BLaER1 (cell line): ENCODE measurements at regions not wholly inside any gene's neighbourhood (a gene's known extent, or its start where the extent isn't known, plus 50 kb on each side); places are given as distances from the start of the nearest gene placed in this dataset.

Experiments
- H3K27ac ChIP-seq: shearing (Covaris generic); formaldehyde crosslinking; 2 replicates; pipeline ENCODE4 v1.8.1; 2022
- H3K27me3 ChIP-seq: shearing (Covaris generic); formaldehyde crosslinking; 2 replicates; pipeline ENCODE4 v1.8.1; 2022
- H3K36me3 ChIP-seq: shearing (Covaris generic); formaldehyde crosslinking; 2 replicates; pipeline ENCODE4 v1.8.1; 2022
- H3K4me1 ChIP-seq: shearing (Covaris generic); formaldehyde crosslinking; 2 replicates; pipeline ENCODE4 v1.8.1; 2022
- H3K4me2 ChIP-seq: shearing (Covaris generic); formaldehyde crosslinking; 2 replicates; pipeline ENCODE4 v1.8.1; 2022
- H3K4me3 ChIP-seq: shearing (Covaris generic); formaldehyde crosslinking; 2 replicates; pipeline ENCODE4 v1.8.1; 2022
- H3K9ac ChIP-seq: shearing (Covaris generic); formaldehyde crosslinking; 2 replicates; pipeline ENCODE4 v1.8.1; 2022
- H3K9me3 ChIP-seq: shearing (Covaris generic); formaldehyde crosslinking; 2 replicates; pipeline ENCODE4 v1.8.1; 2022
- H4K20me1 ChIP-seq: shearing (Covaris generic); formaldehyde crosslinking; 2 replicates; pipeline ENCODE4 v1.8.1; 2022
- Cebpa-rat ChIP-seq: shearing (Covaris generic); IDR thresholded peaks from 2 replicates; pipeline ENCODE4 v1.8.1; 2022

- no peaks in the 10 kb centered on the region for H3K36me3 ChIP-seq
- peak overlapping the region; percentile 84 for H3K4me2 ChIP-seq
- TF ChIP-seq Cebpa-rat, result no peak
- H3K9ac ChIP-seq, result peak overlapping the region; percentile 60
- no peaks in the 10 kb centered on the region for H3K9me3 ChIP-seq
- H4K20me1 ChIP-seq, result no peaks in the 10 kb centered on the region
- H3K27ac ChIP-seq, result peak overlapping the region; percentile 85
- no peak overlapping the region for H3K4me3 ChIP-seq
- H3K27me3 ChIP-seq, result no peaks in the 10 kb centered on the region
- peaks cover 53% of the 10 kb centered on the region for H3K4me1 ChIP-seq
These were observed 325.5 kb downstream of the BCOR start for GRCh38 chrX:39772057-39772832.

DNA sequence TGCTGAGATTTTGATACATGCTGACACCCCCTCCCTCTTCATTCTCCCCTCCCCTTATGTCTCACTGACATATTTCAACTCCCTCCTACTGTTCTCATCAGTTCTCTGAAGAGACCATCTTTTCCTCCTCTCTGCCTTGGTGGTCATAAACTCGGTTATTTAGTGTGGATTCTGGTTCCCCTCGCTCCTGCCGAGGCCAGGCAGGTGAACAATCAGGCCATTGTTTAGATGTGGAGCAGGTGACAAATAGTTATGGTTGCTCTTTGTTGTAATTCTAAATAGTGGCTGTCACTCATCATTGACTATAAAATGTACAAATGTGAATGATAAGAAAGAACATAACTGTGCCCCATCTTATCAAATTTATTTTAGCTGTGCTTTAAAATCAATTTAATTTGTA, 324.6 kb downstream of the BCOR start:
- H3K9me3 ChIP-seq, result no peaks in the 10 kb centered on the region
- peak overlapping the region; percentile 85; the same call in 1 of the 2 replicates for H3K27ac ChIP-seq
- peaks cover 62% of the 10 kb centered on the region for H3K4me1 ChIP-seq
- no peak for TF ChIP-seq Cebpa-rat
- no peaks in the 10 kb centered on the region for H3K36me3 ChIP-seq
- no peaks in the 10 kb centered on the region for H3K27me3 ChIP-seq
- no peaks in the 10 kb centered on the region for H4K20me1 ChIP-seq
- no peak overlapping the region for H3K4me3 ChIP-seq
- H3K4me2 ChIP-seq, result peak overlapping the region; percentile 84; the same call in 1 of the 2 replicates
- H3K9ac ChIP-seq, result no peak overlapping the region

- Histone ChIP-seq H3K4me3 (no peak overlapping the region), H3K9ac (no peak overlapping the region), H3K27ac (no peak overlapping the region), H4K20me1 (no peaks in the 10 kb centered on the region), H3K36me3 (no peaks in the 10 kb centered on the region), H3K27me3 (no peaks in the 10 kb centered on the region), H3K4me1 (peaks cover 68% of the 10 kb centered on the region), H3K9me3 (peaks cover 4% of the 10 kb centered on the region; the same call in 1 of the 2 replicates), H3K4me2 (no peak overlapping the region)
- no peak for TF ChIP-seq Cebpa-rat
These were observed 323.6 kb downstream of the BCOR start for GRCh38 chrX:39773923-39774773.

GRCh38 chrX:39774774-39775328, 322.9 kb downstream of the BCOR start:
- H3K9me3 ChIP-seq, result peaks cover 11% of the 10 kb centered on the region
- no peak for TF ChIP-seq Cebpa-rat
- H4K20me1 ChIP-seq, result no peaks in the 10 kb centered on the region
- H3K4me2 ChIP-seq, result no peak overlapping the region
- no peaks in the 10 kb centered on the region for H3K27me3 ChIP-seq
- peaks cover 68% of the 10 kb centered on the region for H3K4me1 ChIP-seq
- H3K9ac ChIP-seq, result no peak overlapping the region
- H3K4me3 ChIP-seq, result no peak overlapping the region
- no peak overlapping the region for H3K27ac ChIP-seq
- H3K36me3 ChIP-seq, result no peaks in the 10 kb centered on the region

GRCh38 chrX:39777623-39778025, 320.1 kb downstream of the BCOR start:
- Histone ChIP-seq H3K4me2 (peak overlapping the region; percentile 47), H3K27ac (peak overlapping the region; percentile 31; the same call in 1 of the 2 replicates)
- no peak for TF ChIP-seq Cebpa-rat

GRCh38 chrX:39779952-39780783, 317.6 kb downstream of the BCOR start:
- Histone ChIP-seq H3K4me1 (peaks cover 32% of the 10 kb centered on the region), H3K4me3 (no peak overlapping the region), H4K20me1 (no peaks in the 10 kb centered on the region), H3K27ac (no peak overlapping the region), H3K9ac (no peak overlapping the region), H3K4me2 (no peak overlapping the region), H3K36me3 (no peaks in the 10 kb centered on the region), H3K27me3 (no peaks in the 10 kb centered on the region), H3K9me3 (peaks cover 17% of the 10 kb centered on the region)
- TF ChIP-seq Cebpa-rat, result no peak

More at GRCh38 chrX:39777623-39778025, 320.1 kb downstream of the BCOR start:
- H3K4me1 ChIP-seq, result peaks cover 50% of the 10 kb centered on the region
- no peak overlapping the region for H3K9ac ChIP-seq
- no peaks in the 10 kb centered on the region for H3K27me3 ChIP-seq
- H3K9me3 ChIP-seq, result peaks cover 17% of the 10 kb centered on the region
- H3K36me3 ChIP-seq, result no peaks in the 10 kb centered on the region
- H3K4me3 ChIP-seq, result no peak overlapping the region
- H4K20me1 ChIP-seq, result no peaks in the 10 kb centered on the region

GRCh38 chrX:39782276-39782675, 315.5 kb downstream of the BCOR start:
- Histone ChIP-seq H3K27me3 (no peaks in the 10 kb centered on the region), H3K4me2 (no peak overlapping the region), H3K27ac (no peak overlapping the region), H3K4me3 (no peak overlapping the region), H3K4me1 (peaks cover 15% of the 10 kb centered on the region), H3K36me3 (no peaks in the 10 kb centered on the region), H3K9me3 (peaks cover 17% of the 10 kb centered on the region), H4K20me1 (no peaks in the 10 kb centered on the region), H3K9ac (no peak overlapping the region)
- no peak for TF ChIP-seq Cebpa-rat

DNA sequence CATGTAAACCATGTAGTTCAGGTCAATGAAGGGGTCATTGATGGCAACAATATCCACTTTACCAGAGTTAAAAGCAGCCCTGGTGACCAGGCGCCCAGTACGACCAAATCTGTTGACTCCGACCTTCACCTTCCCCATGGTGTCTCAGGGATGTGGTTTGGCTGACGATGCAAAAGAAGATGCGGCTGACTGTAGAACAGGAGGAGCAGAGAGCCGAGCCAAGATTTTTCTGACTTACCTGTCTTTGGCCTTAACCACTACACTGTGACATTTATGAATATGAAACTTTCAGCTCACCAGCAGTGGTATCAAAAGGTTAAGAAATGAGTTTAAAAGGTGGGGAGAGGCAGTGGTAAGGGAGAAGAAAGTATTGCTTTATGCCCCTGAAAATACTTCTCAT, 309.8 kb downstream of the BCOR start:
- no peaks in the 10 kb centered on the region for H3K4me1 ChIP-seq
- no peak for TF ChIP-seq Cebpa-rat

GRCh38 chrX:39788521-39788920, 309.2 kb downstream of the BCOR start:
- Histone ChIP-seq H3K9me3 (0 out of 2 replicates have a peak, but pooled peaks cover 5% of the 10 kb centered on the region), H3K4me1 (no peaks in the 10 kb centered on the region), H3K4me3 (no peak overlapping the region), H3K27ac (no peak overlapping the region), H4K20me1 (no peaks in the 10 kb centered on the region), H3K9ac (no peak overlapping the region), H3K27me3 (no peaks in the 10 kb centered on the region), H3K4me2 (no peak overlapping the region), H3K36me3 (no peaks in the 10 kb centered on the region)
- TF ChIP-seq Cebpa-rat, result no peak

More for the DNA sequence above, 309.8 kb downstream of the BCOR start:
- Histone ChIP-seq H4K20me1 (no peaks in the 10 kb centered on the region), H3K9me3 (0 out of 2 replicates have a peak, but pooled peaks cover 5% of the 10 kb centered on the region), H3K9ac (no peak overlapping the region), H3K36me3 (no peaks in the 10 kb centered on the region), H3K4me2 (no peak overlapping the region), H3K27ac (no peak overlapping the region), H3K27me3 (no peaks in the 10 kb centered on the region), H3K4me3 (no peak overlapping the region)
